ENCODE measurements at regions not wholly inside any gene's neighbourhood (a gene's known extent, or its start where the extent isn't known, plus 50 kb on each side); places are given as distances from the start of the nearest gene placed in this dataset.

GRCh38 chr6:44041461-44042260, 85.6 kb downstream of the MRPL14 start:
- no peak for TF ChIP-seq EZH2 (IDR thresholded peaks at IDR 0.05; ENCODE audit: low read length, unreplicated experiment)
- no peak for TF ChIP-seq EZH2phosphoT487 (IDR thresholded peaks at IDR 0.05; ENCODE audit: borderline replicate concordance, low read length)
- TF ChIP-seq CTCF (conservative IDR thresholded peaks at IDR 0.05; ENCODE audit: low read depth, low read length) = no peak
- POLR2A ChIA-PET (ENCODE audit: unreplicated experiment) = interaction anchor here (0.7 to 0.9 kb wide), 2 partner anchors 9 to 205 kb away, joined by 3 to 4 read pairs; partner anchors contain the start of gene HSP90AB1
- intact Hi-C loops (cut with micrococcal nuclease) = no loop called here
- Histone ChIP-seq H3K9me2 (replicated peaks; ENCODE audit: low read length) (no peaks in the 10 kb centered on the region), H3K4me3 (ENCODE audit: low read length) (peak overlapping the region; percentile 15; the same call in 1 of the 2 replicates), H3K4me2 (ENCODE audit: low read length) (peak overlapping the region; percentile 66), H3K27ac (ENCODE audit: low read length) (peak overlapping the region; percentile 100), H3F3A (ENCODE audit: low read length, unreplicated experiment) (peaks cover 11% of the 10 kb centered on the region), H3K36me3 (ENCODE audit: low read depth, low read length) (no peaks in the 10 kb centered on the region), H3K4me1 (ENCODE audit: insufficient read depth, low read length) (peaks cover 68% of the 10 kb centered on the region), H2AFZ (ENCODE audit: low read length) (0 out of 2 replicates have a peak overlapping the region, but pooled peaks have one; percentile 18), H3K9ac (ENCODE audit: low read length) (peak overlapping the region; percentile 86), H3K9me3 (ENCODE audit: low read length) (no peaks in the 10 kb centered on the region), H3K27me3 (ENCODE audit: low read length) (no peaks in the 10 kb centered on the region), H4K20me1 (ENCODE audit: low read length) (no peaks in the 10 kb centered on the region), H3K79me2 (ENCODE audit: low read length) (no peaks in the 10 kb centered on the region)
- DNase-seq = peak; percentile 98
- BruUV-seq (replicated peaks) = TSS peak; percentile 92
- peak; percentile 70 for ATAC-seq
- CTCF ChIA-PET = no interaction called here

DNA sequence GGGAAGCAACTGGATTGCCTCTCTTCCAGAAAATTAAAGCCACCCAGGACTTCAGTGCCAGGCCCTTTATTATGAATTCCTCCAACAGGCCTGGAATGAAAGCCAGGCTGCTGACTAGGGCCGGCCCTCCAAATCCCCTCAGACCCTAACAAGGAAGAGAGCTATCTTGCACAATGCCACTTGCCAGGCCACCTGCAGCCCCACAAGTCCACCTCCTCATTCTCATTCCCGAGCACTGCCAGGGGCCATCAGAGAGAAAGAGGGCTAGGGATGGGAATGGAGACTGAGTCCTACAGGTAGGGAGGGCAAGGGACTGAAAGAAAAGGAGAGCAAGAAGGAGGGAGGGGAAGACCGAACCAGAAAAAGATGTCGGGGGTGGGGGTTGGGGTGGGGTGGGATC, 86.5 kb downstream of the MRPL14 start:
- DNase-seq (no peak), ATAC-seq (no peak)
- Histone ChIP-seq H3K9me3 (ENCODE audit: low read length) (no peaks in the 10 kb centered on the region), H3K79me2 (ENCODE audit: low read length) (no peaks in the 10 kb centered on the region), H3K9me2 (replicated peaks; ENCODE audit: low read length) (no peaks in the 10 kb centered on the region), H3K36me3 (ENCODE audit: low read depth, low read length) (no peaks in the 10 kb centered on the region), H3F3A (ENCODE audit: low read length, unreplicated experiment) (peaks cover 11% of the 10 kb centered on the region), H3K4me1 (ENCODE audit: insufficient read depth, low read length) (peaks cover 72% of the 10 kb centered on the region), H3K27ac (ENCODE audit: low read length) (peak overlapping the region; percentile 100), H3K4me3 (ENCODE audit: low read length) (no peak overlapping the region), H4K20me1 (ENCODE audit: low read length) (no peaks in the 10 kb centered on the region), H3K4me2 (ENCODE audit: low read length) (no peak overlapping the region), H3K9ac (ENCODE audit: low read length) (peak overlapping the region; percentile 20), H3K27me3 (ENCODE audit: low read length) (no peaks in the 10 kb centered on the region), H2AFZ (ENCODE audit: low read length) (no peak overlapping the region)
- BruUV-seq (replicated peaks) = no TSS peak
- ChIA-PET CTCF (no interaction called here), POLR2A (ENCODE audit: unreplicated experiment) (no interaction called here)
- TF ChIP-seq EZH2 (IDR thresholded peaks at IDR 0.05; ENCODE audit: low read length, unreplicated experiment) (no peak), EZH2phosphoT487 (IDR thresholded peaks at IDR 0.05; ENCODE audit: borderline replicate concordance, low read length) (no peak), CTCF (conservative IDR thresholded peaks at IDR 0.05; ENCODE audit: low read depth, low read length) (no peak)
- intact Hi-C loops (cut with micrococcal nuclease) = no loop called here

- DNase-seq (no peak), ATAC-seq (no peak)
- Histone ChIP-seq H3K79me2 (ENCODE audit: low read length) (no peaks in the 10 kb centered on the region), H3F3A (ENCODE audit: low read length, unreplicated experiment) (peaks cover 11% of the 10 kb centered on the region), H3K27ac (ENCODE audit: low read length) (peak overlapping the region; percentile 100; the same call in 1 of the 2 replicates), H3K9me2 (replicated peaks; ENCODE audit: low read length) (no peaks in the 10 kb centered on the region), H3K27me3 (ENCODE audit: low read length) (no peaks in the 10 kb centered on the region), H3K36me3 (ENCODE audit: low read depth, low read length) (no peaks in the 10 kb centered on the region), H4K20me1 (ENCODE audit: low read length) (no peaks in the 10 kb centered on the region), H3K4me1 (ENCODE audit: insufficient read depth, low read length) (peaks cover 76% of the 10 kb centered on the region), H3K4me3 (ENCODE audit: low read length) (no peak overlapping the region), H3K4me2 (ENCODE audit: low read length) (no peak overlapping the region), H3K9ac (ENCODE audit: low read length) (no peak overlapping the region), H3K9me3 (ENCODE audit: low read length) (no peaks in the 10 kb centered on the region), H2AFZ (ENCODE audit: low read length) (no peak overlapping the region)
- no TSS peak for BruUV-seq (replicated peaks)
- intact Hi-C loops (cut with micrococcal nuclease) = no loop called here
- CTCF ChIA-PET = no interaction called here
- POLR2A ChIA-PET (ENCODE audit: unreplicated experiment) = no interaction called here
- no peak for TF ChIP-seq EZH2 (IDR thresholded peaks at IDR 0.05; ENCODE audit: low read length, unreplicated experiment)
- TF ChIP-seq CTCF (conservative IDR thresholded peaks at IDR 0.05; ENCODE audit: low read depth, low read length) = no peak
These were observed 87.4 kb downstream of the MRPL14 start for GRCh38 chr6:44039839-44040350.
